SHP77 treated with DMSO at 0.1 percent for 48 hours (cell line): ENCODE measurements at regions not wholly inside any gene's neighbourhood (a gene's known extent, or its start where the extent isn't known, plus 50 kb on each side); places are given as distances from the start of the nearest gene placed in this dataset.
"Not testable (repeated sequence)": the region's sequence is repeated elsewhere in the genome, so short reads cannot be mapped to it uniquely, and the experiment has no call there.

Source experiments
- DNase-seq: peaks from one replicate; lab custom pipeline; 2025; lab: John Stamatoyannopoulos, UW

DNA sequence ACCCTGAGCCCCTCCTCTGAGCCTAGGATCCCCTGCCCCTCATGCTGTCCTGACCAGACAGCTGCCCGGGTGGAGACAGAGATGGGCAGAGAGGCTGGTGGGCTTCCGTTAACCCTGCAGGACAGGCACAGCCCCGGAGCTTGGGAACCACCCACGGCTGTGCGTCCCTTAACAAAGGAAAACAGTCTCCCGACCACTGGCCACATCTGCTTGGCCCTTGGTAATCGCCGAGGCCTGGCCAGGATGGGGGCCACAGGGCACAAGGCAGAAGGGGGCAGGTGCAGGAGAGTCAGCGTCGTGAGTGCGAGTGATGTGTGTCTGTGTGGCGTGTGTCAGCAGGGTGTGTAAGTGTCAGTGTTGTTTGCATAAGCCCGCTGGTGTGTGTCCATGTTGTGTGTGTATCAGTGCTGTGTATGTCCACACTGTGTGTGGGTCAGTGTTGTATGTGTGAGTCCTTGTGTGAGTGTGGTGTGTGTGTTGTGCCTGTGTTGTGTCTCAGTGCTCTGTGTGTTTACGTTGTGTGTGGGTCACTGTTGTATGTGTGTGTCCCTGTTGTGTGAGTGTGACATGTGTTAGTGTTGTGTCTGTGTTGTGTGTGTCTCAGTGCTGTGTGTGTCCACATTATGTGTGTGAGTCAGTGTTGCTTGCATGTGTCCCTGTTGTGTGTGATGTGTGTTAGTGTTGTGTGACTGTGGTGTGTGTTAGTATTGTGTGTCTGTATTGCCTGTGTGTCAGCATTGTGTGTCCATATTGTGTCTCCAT is 369.5 kb downstream of the BRD1 start:
- no peak for DNase-seq

DNA sequence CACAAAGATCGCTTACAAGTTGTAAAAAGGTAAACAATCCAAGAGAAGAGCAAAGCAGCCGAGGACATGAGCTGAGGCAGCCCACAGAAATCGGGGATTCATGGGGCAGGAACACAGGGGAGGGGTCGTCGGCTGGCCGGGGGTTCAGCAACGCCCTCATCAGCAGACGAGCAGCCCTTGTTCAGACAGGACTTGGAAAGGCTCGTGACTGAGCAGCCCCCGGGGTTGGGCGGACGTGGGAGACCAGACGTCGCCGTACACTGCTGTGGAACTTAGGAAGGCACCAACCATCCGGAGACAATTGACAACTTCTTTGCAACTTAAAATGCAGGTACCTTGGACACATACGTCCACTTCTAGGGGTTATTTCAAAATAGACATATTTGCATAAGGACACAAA is 370.5 kb downstream of the BRD1 start:
- no peak for DNase-seq

DNA sequence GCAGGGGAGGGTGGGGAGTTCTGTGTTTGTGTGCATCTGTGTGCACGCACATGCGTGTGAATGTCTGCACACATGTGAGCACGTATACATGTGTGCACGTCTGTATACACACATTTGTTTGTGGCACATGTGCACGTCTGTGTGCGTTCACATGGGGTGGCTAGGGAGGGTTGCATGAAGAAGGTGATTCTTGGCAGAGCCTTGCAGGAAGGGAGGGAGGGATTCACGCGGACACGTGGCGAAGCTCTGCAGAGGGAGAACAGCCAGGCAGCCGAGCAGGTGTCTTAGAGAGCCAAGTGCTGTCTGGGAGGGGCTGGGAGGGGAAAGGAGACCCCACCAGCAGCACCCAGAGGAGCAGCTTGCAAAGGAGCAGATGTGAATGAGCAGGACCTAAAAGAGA is 372.1 kb downstream of the BRD1 start:
- DNase-seq, result no peak

DNA sequence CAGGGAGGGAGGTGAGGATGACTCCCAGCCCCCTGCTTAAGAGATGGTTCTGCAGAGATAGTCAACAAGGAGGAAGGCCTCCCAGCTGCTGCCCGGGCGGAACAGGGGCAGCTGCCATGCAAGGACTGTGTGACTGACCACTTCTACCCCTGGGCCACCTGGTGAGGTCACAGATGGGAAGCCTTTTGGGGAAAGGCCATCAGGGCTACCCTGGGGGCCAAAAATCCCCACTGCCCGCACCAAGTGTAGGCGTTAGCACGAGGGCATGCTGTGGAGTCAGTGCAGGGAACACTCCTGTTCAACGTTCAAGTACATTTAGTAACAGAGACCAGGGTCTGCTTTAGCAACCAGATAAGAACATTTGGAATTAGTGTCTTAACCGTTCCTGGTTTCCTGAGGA is 372.9 kb downstream of the BRD1 start:
- no peak for DNase-seq

DNA sequence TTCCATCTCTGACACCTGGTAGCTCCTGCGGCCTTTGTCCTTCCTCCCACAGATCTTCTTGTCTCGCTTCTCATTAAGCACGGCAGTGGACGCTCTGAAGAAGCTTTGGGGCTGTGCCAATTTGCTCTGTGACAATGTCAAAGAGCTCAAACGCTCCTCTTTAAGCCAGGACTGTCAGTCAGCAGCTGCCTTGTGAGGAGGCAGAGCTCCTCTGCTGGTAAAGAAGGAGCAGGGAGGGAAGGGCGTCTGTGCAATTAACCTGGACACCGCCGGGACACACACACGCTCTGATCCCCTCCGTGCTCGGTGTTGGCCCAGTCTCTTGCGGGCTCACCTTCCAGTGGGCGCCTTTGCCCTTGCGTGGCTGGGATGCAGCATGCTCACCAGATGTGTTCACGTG is 373.9 kb downstream of the BRD1 start:
- no peak for DNase-seq

DNA sequence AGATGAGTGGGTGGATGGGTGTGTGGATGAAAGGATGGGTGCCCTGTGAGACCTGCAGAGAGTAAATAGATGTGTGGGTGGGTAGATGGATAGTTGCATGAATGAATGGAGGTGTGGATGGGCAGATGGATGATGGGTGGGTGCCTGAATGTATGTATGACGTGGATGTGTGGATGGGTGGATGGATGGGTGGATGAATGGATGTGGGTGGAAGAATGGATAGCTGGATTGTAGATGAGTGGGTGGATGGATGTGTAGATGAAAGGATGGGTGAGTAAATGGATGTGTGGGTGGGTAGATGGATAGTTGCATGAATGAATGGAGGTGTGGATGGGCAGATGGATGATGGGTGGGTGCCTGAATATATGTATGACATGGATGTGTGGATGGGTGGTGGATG is 374.7 kb downstream of the BRD1 start:
- not testable (repeated sequence) for DNase-seq

DNA sequence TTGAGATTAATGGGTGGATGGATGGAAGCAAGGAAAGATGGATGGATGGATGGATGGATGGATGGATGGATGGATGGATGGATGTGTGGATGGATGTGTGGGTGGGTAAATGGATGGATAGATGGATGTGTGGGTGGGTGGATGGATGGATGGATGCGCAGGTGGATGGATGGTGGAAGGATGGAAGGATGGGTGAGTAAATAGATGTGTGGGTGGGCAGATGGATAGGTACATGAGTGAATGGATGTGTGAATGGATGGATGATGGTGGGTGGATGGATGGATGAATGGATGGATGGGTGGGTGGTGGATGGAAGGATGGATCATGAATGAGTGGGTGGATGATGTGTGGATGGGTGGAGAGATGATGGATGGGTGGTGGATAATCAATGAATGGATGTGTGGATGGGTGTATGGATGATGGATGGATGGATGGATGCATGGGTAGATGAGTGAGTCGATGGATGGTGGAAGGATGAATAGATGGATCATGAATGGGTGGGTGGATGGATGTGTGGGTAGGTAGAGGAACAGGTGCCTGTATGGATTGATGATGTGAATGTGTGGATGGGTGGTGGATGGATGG is 375.2 kb downstream of the BRD1 start:
- DNase-seq, result no peak

DNA sequence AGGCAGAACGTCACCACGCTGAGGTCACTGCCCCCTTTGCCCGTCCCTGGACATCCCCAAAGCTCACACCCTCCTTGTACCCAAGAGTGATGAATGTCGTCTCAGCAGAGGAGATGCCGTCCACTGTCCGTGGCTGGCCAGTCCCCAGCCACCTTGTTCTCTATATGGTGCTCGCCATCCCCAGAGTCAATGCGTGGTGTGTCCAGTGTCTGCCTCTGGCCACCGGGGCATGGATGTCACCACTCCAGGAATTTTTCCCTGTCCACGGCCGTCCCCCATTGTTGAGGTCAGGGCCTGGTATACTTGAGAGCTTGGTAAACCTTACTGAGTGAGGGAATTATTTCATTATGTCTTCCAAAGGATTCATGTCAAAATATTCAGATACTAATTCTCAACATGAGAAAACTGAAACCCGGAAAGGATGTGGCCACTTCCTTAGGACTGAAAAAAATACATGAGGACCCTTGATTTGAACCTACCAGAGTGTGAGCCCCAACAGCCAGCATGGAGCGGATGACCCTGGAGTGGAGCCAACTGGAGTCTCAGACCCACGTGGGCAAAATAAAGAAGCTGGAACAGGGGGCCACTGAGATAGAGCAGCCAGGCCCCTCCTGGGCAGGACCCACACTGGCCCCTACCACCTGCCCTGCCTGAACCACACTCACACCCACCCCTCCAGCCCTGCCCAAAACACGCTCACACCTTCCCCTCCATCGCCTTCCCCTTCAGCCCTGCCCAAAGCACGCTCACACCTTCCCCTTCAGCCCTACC is 376.4 kb downstream of the BRD1 start:
- DNase-seq, result no peak

DNA sequence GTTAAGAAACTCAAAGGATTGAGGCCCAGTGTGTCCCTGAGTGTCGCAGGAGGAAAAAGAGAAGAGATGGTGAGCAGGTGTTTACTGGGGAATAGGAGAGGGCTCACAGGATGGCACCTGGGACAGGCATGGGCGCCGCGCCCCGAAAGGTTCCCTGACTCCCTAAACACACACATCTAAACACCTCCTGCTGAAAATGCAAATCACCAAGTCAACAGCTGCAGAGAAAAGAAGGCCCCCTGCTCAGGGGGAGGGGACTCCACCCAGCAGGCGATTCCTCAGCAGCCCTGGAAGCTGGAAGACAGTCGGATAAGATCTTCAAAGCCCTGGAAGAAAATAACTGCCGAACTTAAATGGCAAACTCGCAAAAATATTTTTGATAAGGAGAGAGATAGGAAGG is 377.2 kb downstream of the BRD1 start:
- DNase-seq, result no peak

DNA sequence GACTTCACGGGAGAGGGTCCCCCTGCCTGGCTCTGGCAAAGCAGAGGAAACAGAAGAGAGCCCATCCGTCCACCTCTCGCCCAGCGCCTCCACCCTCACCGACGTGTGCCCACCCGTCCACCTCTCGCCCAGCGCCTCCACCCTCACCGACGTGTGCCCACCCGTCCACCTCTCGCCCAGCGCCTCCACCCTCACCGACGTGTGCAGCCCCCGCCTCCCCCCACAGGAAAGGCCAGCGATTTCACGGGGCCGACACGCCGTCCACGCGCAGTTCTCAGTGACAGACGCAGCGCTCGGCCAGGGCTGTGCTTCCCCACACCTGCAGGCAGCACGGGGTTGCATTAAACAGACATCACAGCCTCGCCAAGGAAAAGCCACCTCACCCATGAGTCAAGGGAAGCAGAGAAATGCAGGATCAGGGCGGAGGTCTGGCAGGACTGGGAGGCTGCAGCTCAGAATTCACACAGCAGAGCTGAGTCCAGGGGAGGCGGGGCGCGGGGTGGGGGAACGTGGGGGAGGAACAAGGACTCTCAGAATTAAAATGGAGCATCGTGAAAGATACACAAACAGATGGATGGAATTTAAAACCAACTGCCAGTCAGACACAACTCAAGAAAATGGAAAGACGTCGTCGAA is 377.7 kb downstream of the BRD1 start:
- no peak for DNase-seq

DNA sequence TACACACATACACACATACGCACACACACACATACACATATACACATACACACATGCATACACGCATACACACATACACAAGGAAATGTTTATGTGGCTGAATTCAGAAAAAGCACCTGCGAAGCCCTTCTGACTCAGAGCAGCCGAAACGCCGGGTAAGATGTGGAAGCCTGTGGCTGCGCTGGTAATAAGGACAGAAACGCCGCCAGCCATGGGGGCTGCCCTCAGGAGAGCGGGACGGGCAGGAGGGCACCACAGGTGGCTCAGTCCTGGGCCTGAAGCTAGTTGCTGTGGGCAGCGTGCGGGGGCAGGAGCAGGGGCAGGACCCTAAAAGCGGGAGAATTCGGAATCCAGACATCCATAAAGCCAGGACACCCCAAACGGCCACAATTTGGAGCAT is 378.3 kb downstream of the BRD1 start:
- DNase-seq, result no peak

DNA sequence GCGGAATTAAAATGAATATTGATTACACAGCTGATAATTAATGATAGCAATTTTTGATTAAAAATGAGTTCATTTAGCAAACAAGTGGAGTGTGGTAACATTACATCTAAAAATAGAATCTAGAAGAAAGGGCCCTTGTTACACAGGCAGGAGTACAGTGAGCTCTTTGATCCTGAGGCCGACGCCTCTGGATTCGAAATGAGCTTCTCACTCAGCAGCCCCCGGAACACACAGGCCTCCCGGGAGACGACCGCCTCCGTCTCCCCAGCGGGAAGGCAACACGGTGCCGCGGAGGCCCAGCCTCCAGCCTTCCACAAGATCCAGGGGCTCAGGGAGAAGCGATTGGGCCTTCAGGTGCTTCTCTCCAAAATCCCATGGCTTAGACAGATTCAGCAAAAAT is 379.1 kb downstream of the BRD1 start:
- DNase-seq, result no peak

DNA sequence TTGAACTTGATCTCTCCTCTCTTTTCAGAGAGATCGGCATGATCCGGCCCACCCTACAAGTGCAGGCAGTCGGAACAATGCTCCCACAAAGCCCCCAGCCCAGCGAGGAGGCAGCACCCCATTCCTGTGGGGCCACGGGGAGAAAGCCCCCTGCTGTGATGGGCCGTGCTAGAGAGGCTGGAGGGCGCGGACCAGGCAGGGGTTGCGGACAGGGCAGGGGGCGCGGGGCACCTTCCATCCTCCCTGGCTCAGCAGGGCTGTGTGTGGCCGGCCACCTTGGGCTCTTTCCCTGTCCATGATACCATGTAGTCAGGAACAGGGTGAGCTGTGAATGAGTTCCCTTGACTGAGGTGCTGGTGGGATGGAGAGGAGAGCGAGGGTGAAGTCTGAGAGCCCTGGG is 379.8 kb downstream of the BRD1 start:
- DNase-seq, result no peak

DNA sequence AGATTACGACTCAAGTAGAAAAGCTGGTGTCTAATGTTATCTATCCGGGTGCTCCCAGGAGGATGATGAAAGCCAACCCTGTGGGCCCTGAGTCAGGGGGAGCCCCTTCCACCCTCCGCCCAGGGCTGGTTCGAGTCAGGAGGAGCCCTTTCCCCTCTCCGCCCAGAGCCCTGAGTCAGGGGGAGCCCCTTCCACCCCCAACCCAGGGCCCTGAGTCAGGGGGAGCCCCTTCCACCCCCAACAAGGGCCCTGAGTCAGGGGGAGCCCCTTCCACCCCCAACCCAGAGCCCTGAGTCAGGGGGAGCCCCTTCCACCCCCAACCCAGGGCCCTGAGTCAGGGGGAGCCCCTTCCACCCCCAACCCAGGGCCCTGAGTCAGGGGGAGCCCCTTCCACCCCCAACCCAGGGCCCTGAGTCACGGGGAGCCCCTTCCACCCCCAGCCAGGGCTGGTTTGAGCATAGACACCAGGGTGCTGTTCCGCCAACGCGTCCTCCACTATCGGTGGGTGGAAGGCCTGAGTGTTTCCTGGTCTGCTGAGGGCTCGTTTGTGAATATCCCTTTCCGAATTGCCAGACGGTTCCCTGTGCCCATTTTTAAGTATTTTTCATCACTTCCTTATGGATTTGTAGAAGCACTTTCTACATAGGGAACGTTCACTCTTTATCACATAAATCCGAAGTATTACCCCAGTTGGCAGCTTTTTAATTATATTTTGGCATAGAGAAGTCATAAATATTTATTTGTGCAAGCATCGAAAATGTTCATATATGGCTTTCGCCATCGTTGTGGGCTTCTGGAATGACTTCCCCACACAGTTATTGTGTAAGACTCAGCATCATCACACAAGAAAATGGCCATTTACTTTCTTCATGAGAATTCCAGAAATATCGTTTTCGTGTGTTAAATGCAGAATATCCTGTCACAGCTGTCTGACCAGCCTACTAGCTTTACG is 380.6 kb downstream of the BRD1 start:
- no peak for DNase-seq

DNA sequence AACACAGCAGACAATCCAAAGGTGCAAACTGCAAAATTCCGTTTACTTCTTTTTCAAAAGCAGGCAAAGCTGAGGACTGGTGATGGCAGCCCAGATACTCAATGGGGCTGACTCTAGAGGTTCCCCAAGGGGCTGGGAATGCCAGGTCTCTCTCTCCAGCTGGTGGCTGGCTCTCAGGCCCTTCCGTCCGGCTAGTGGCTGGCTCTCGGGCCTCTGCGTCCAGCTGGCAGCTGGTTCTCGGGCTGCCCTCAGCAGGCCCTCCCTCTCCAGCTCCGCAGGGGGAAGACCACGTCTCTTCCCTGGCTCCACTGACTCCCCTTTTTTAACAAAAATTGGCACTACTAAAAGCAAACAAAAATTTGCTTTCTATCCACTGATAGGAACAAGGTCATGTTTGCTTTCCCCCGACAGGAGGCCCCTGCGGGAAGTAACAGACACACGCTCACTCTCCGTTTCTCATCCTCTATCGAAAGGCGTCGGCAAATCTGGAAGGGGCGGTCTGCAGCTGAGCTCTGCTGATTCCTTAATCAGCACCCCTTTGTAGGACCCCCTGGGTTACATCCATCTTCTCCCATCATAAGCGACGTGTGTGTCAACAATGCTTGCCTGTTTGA is 381.4 kb downstream of the BRD1 start:
- no peak for DNase-seq

DNA sequence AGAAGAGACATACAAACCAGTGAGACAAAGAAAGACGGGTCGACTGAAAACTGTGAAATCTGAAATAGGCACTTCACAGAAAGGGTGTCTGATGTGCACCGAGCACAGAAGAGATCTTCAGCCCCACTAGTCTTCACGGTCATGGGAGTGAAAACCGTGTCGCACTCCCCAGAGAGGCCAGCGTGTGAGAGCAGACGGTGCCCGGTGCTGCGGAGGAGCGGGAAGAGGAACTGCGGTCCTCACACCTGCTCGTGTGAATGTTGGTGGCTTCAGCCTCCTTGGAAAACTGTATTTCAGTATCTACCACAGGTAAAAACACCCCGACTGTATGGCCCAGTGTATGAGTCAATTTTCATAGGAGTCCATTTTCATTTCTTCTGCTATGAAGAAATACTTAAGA is 382.9 kb downstream of the BRD1 start:
- no peak for DNase-seq

DNA sequence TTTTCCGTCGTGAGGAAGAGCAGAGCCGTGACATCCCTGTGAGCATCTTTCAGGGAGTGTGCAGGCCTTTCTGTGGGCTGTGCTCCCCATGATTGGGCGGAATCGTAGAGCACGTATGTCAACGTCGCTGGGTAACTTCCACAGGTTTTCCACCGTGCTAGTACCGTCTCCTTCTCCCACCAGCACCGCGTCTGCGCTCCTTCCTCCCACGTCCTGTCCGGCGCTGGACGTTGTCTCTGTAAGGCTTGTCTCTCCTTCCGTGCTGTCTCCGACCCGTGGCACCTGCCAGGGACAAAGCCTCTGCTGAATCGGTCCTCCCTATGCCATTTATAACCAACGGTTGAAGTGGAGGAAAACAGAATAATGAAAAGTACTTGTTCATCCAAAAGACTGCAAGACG is 386.7 kb downstream of the BRD1 start:
- DNase-seq, result no peak

DNA sequence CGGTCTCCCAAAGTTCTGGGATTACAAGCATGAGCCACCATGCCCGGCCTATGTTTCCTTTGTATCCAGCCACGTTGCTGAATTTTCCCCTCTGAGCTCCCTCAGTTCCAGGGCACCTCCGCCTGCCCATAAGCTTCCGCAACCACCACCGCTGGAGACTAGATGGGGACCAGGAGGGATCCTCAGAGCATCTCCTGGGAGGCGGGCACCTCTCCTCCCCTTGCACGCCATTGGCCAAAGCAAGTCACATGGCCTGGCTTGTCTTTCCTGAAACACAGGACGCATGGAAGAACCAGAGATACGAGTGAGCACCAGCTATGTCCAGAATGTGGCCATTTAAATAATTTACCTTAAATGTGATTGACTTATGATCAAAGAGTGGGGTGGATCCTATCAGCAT is 388.3 kb downstream of the BRD1 start:
- no peak for DNase-seq

DNA sequence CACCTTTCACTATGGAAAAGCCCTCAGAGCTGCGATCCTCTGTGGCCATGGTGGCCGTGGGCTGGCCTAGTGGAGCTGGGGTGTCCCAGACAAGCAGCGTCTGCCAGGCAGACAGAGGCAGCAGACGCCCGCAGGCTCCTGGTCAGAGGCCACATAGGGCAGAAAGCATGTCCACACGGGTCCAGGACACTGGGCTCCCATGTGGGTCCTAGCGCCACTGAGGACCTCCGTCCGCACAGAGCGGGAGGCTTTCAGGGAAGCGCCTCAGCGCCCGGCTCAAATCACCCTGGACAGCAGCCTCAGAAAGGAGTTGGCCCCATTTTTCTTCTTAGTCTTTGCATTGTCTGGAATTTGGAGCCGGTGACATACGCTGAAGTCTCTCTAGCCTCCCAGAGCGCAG is 389.7 kb downstream of the BRD1 start:
- DNase-seq, result no peak

DNA sequence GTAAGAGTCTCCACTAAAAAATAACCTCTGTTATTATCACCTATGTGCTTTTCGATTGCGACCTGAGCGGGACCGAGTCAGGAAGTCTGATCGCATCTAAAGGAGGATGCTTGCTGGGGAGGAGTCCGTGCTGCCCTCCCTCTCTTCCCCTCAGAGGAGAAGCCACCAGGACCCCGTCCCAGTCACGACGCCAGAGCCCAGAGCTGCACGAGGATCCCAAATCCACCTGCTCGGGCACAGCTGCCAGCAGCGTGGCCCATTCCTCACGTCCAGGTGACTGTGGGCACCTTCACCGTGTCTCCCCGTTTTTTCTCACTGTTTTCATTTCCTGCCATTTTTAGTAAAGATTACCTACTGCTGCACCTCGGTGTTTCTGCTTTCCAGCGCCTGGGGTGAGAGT is 390.3 kb downstream of the BRD1 start:
- DNase-seq, result no peak

DNA sequence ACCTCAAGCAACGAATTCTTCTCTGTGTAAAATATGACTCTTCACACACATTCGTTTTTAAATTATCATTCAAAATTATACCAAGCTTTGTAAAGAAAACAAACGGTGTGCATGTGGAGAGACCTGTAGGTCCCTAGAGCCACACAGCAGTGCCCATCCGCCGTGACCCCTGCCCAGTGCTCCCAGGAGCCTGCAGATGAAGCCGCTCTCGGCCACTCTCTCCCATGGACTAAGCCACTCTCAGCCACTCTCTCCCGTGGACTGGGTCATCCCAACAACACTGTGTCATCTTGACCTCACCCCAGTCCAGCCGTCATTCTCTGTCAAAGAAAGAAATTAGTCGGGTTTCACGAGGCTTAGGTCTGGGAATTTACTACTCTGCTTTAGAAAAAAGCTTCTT is 391.6 kb downstream of the BRD1 start:
- no peak for DNase-seq
